Lower leg skin (tissue), 4 donors: ENCODE measurements at regions not wholly inside any gene's neighbourhood (a gene's known extent, or its start where the extent isn't known, plus 50 kb on each side); places are given as distances from the start of the nearest gene placed in this dataset.
"Not testable (repeated sequence)": the region's sequence is repeated elsewhere in the genome, so short reads cannot be mapped to it uniquely, and the experiment has no call there.

Experiments
- DNase-seq, 2 donors: peaks; one replicate each; pipeline ENCODE4 v3.0.0-alpha.2; 2019; ENCODE audit warnings: low spot score in 2 of 2
- H3K4me3 ChIP-seq: fragments of 200-600 bp; sonication (generic); 2 replicates; pipeline ENCODE4 v1.5.1; 2017; ENCODE audit warnings: mild to moderate bottlenecking, low read depth; ENCODE audit not compliant: poor library complexity, severe bottlenecking
- POLR2A ChIP-seq, 2 donors: fragments of 450-650 bp; IDR thresholded peaks; one replicate each; pipeline ENCODE4 v1.6.1; 2016 to 2017; ENCODE audit warnings: antibody characterized with exemption in 2 of 2, mild to moderate bottlenecking in 1 of 2, moderate library complexity in 1 of 2
- WGBS, 2 donors: methylation state at CpG; one replicate each; pipeline ENCODE4 v1.1.5; 2018; 5-methylcytosine and 5-hydroxymethylcytosine counted together
- intact Hi-C: fragments of 100-400 bp; cut with DNase I; formaldehyde crosslinking; loops from one replicate; pipeline ENCODE4 v1.15.0; 2023; ENCODE audit warnings: low total_unique reads
- TF ChIP-seq, protein P1 (sequence below), 3 donors: fragments of 450-650 bp; IDR thresholded peaks; one replicate each; pipeline ENCODE4 v1.5.1; 2016; ENCODE audit warnings: antibody characterized with exemption in 3 of 3, mild to moderate bottlenecking in 3 of 3, moderate library complexity in 2 of 3

DNA sequence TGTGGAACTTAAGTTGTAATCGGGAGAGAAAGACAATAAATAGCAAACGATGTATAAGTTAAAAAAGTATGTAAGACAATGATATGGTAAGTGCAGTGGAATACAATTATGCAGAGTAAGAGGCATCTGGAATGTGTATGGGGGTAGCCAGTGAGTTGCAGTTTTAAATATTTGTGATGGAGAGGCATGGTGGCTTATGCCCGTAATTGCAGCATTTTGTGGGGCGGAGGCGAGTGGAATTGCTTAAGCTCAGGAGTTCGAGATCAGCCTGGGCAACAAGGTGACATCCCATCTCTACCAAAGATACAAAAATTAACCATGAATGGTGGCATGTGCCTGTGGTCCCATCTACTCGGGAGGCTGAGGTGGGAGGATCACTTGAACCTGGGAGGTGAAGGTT, 52.5 kb upstream of the WDFY3 start:
- no peak for DNase-seq
- no peak overlapping the region for H3K4me3 ChIP-seq
- TF ChIP-seq POLR2A (IDR thresholded peaks at IDR 0.05) = no peak
- TF ChIP-seq, protein P1, sequence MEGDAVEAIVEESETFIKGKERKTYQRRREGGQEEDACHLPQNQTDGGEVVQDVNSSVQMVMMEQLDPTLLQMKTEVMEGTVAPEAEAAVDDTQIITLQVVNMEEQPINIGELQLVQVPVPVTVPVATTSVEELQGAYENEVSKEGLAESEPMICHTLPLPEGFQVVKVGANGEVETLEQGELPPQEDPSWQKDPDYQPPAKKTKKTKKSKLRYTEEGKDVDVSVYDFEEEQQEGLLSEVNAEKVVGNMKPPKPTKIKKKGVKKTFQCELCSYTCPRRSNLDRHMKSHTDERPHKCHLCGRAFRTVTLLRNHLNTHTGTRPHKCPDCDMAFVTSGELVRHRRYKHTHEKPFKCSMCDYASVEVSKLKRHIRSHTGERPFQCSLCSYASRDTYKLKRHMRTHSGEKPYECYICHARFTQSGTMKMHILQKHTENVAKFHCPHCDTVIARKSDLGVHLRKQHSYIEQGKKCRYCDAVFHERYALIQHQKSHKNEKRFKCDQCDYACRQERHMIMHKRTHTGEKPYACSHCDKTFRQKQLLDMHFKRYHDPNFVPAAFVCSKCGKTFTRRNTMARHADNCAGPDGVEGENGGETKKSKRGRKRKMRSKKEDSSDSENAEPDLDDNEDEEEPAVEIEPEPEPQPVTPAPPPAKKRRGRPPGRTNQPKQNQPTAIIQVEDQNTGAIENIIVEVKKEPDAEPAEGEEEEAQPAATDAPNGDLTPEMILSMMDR (IDR thresholded peaks at IDR 0.05) = no peak
- 90 to 95% methylated on average over 7 of the region's 7 CpGs for WGBS, 2 donors
- intact Hi-C loops = no loop called here

DNA sequence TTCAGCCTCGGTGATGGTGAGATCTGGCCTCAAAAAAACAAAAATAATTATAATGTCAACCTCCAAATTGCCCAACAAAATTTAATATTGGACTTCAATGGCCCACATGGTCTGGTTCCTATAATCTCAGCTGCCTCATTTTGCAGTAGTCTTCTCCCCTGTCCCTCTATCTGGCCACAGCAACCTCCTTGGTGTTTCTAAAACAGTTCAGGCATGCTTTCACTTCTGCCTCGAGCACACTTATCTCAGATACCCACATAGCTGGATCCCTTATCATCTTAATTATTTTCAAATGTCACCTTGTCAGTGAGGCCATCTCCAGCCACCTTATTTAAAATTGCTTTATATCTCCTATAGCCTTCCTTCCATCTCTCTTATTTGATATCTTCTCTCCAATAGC, 52.9 kb upstream of the WDFY3 start:
- WGBS, 2 donors = 79% methylated on average over 2 of the region's 2 CpGs
- no peak for DNase-seq
- no peak for TF ChIP-seq POLR2A (IDR thresholded peaks at IDR 0.05)
- TF ChIP-seq, protein P1 (IDR thresholded peaks at IDR 0.05) = no peak
- intact Hi-C loops = no loop called here
- no peak overlapping the region for H3K4me3 ChIP-seq

DNA sequence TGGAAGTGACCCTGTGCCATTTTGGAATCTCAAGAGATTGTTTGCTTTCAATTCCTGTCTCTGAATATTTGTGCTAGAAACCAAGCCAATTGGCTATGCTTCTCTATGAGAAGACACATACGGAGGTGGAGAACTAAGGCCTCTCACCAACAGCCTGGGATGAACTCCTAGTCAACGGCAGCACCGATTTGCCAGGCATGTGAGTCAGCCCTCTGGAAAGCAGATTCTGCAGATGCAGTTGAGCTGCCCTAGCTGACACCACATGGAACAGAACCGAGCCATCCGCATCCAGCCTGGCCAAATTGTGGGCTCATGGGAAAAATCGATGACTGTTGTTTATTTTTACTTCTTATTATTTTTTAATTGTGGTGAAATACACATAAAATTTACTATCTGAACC, 58.2 kb upstream of the WDFY3 start:
- 79 to 92% methylated on average over 6 of the region's 6 CpGs for WGBS, 2 donors
- H3K4me3 ChIP-seq = no peak overlapping the region
- no peak for DNase-seq
- intact Hi-C loops = no loop called here
- TF ChIP-seq, protein P1 (IDR thresholded peaks at IDR 0.05) = no peak
- no peak for TF ChIP-seq POLR2A (IDR thresholded peaks at IDR 0.05)

DNA sequence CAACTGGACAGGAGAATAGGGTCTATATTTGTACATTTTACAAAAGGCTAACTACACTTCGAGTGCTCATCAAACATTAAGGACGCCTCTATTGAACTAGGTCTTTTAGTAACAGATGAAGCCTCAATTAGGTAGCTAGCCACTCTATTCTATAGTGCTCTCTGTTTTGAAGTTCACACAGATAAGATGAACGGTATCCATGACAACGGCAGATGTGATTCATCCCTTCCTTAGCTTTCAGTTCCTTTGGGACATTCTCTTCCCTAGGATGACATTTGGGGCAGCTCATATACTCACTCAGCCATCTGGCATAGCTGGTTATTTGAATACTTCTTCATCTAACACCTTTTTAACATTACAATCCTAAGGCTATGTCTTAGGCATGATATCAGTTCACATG, 62.4 kb upstream of the WDFY3 start:
- no peak overlapping the region for H3K4me3 ChIP-seq
- intact Hi-C loops = no loop called here
- TF ChIP-seq, protein P1 (IDR thresholded peaks at IDR 0.05) = no peak
- no peak for TF ChIP-seq POLR2A (IDR thresholded peaks at IDR 0.05)
- WGBS, 2 donors = 67 to 91% methylated on average over 4 of the region's 4 CpGs
- no peak for DNase-seq

DNA sequence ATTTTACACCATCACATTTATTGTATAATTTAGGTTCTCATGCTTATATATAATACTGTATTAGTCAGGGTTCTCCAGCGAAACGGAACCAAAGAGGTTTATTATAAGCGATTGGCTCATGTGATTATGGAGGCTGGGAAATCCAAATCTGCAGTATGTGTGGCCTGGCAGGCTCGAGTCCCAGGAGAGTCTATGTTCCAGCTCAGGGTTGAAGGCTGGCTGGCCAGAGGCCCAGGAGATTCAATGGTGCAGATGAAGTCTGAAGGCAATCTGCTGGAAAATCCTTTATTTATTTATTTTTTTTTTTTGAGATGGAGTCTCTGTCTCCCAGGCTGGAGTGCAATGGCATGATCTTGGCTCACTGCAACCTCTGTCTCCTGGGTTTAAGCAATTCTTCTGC, 63.0 kb upstream of the WDFY3 start:
- 83 to 86% methylated on average over 4 of the region's 4 CpGs for WGBS, 2 donors
- H3K4me3 ChIP-seq = no peak overlapping the region
- TF ChIP-seq, protein P1 (IDR thresholded peaks at IDR 0.05) = no peak
- TF ChIP-seq POLR2A (IDR thresholded peaks at IDR 0.05) = no peak
- intact Hi-C loops = no loop called here
- no peak for DNase-seq

DNA sequence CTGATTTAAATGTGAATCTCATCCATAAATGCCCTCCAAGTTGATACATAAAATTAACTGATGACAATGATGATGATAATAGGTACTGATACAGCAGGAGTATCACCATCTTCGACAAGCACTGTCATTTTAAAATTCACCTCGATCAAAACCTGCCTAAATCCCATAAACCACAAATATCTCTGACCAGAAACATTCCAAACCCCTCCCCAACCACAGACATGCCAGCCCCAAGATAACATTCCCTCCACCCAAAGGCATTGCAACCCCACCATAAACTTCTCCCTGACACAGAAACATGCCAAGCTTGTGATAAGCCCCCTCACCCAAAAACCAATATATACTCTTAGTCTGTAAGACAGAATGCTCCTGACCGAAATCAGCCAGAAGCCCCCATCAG, 63.7 kb upstream of the WDFY3 start:
- intact Hi-C loops = no loop called here
- TF ChIP-seq, protein P1 (IDR thresholded peaks at IDR 0.05) = no peak
- no peak for TF ChIP-seq POLR2A (IDR thresholded peaks at IDR 0.05)
- 90 to 95% methylated on average over 3 of the region's 3 CpGs for WGBS, 2 donors
- no peak for DNase-seq
- H3K4me3 ChIP-seq = no peak overlapping the region

DNA sequence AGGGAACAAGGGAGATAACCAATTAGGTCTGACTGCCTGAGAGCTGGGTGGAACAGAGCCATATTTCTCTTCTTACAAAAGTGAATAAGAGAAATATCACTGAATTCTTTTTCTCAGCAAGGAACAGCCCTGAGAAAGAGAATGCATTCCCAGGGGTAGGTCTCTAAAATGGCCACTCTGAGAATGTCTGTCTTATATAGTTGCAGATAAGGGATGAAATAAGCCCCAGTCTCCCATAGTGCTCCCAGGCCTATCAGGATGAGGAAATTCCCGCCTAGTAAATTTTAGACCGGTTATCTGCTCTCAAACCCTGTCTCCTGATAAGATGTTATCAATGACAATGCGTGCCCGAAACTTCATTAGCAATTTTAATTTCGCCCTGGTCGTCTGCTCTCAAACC, 67.3 kb upstream of the WDFY3 start:
- DNase-seq, H3K4me3 ChIP-seq, intact Hi-C loops: not testable (repeated sequence)
- 91 to 94% methylated on average over 6 of the region's 6 CpGs for WGBS, 2 donors
